ENCODE measurements at regions not wholly inside any gene's neighbourhood (a gene's known extent, or its start where the extent isn't known, plus 50 kb on each side); places are given as distances from the start of the nearest gene placed in this dataset.

DNA sequence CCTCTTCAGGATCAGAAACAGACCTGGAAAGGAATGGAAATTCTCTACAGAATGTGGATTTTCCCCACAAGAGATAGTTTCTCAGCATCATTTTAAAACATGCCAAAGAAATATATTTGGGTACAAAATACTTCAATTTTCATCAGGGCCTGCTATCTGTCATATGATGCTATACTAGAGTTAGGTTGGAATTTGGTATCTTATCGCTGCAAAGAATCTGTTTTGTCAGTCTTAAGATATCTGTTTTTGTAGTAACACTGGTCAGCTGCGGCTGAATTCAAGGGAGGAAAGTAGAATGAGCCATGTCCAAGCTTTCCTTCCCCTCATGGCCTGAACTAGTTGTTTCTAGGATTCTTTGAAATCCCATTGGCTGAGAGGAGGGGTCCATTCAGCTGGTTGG is 806.4 kb downstream of the KCNA4 start:
- peaks cover 0 to 2% (median 0%) of the 10 kb centered on the region in 11 donors for H3K9me3 ChIP-seq
- no peaks in the 10 kb centered on the region for H3K36me3 ChIP-seq
- H3K27ac ChIP-seq = no peak overlapping the region
- ATAC-seq (no peak), DNase-seq (no peak)
- no peaks in the 10 kb centered on the region for H3K27me3 ChIP-seq
- WGBS, 2 donors = 70 to 76% methylated on average over 2 of the region's 2 CpGs
- H3K4me3 ChIP-seq = no peak overlapping the region
- TF ChIP-seq CTCF (IDR thresholded peaks at IDR 0.05) = no peak
- H3K4me1 ChIP-seq = no peaks in the 10 kb centered on the region
- intact Hi-C loops (cut with DNase I) = no loop called here

DNA sequence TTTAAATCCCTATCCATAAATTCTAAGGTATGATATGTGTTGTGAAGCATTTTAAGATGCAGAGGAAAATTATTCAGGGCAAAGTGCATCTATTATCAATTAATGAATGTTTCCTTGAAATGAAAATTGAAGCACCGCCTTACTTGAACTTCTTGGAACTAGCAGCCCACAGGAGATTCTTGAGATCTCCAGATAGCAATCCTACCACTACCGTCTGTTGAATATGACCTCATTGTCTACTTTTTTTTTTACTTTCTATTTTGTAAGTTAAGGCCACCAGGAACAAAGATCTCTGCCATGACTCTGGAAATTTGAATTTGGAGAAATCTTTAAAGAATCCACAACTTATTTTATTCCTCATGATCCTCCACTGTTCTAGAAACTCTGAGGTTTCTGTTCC is 808.7 kb downstream of the KCNA4 start:
- ATAC-seq (no peak), DNase-seq (no peak)
- no peaks in the 10 kb centered on the region for H3K27me3 ChIP-seq
- peaks cover 0 to 2% (median 0%) of the 10 kb centered on the region in 11 donors for H3K9me3 ChIP-seq
- H3K36me3 ChIP-seq = no peaks in the 10 kb centered on the region
- H3K4me3 ChIP-seq = no peak overlapping the region
- no peaks in the 10 kb centered on the region for H3K4me1 ChIP-seq
- no peak for TF ChIP-seq CTCF (IDR thresholded peaks at IDR 0.05)
- H3K27ac ChIP-seq = no peak overlapping the region
- intact Hi-C loops (cut with DNase I) = no loop called here
- WGBS, 2 donors = 40 to 52% methylated on average over 2 of the region's 2 CpGs

- ATAC-seq = no peak
- intact Hi-C loops (cut with DNase I) = no loop called here
- WGBS, 2 donors = 58 to 65% methylated on average over 11 of the region's 11 CpGs
Measured at GRCh38 chr11:29200791-29201562, 815.9 kb downstream of the KCNA4 start.

DNA sequence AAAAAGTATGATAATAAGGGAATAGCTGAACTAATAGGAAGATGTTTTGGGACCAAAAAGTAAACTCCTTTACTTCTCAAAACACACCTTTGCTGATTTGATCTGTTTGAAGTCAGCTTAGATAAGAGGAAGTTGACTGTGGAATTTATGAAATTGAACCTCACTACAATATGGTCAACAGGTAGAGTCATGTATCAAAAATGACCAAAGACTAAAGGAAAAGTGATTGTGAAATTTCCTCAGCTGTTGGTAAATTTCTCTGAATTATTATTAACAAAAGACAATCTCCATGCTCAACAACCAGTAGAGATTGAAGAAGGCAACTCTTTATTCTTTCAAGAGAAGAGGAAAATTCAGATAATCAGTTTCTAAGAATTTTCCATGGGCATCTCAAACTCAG is 826.5 kb downstream of the KCNA4 start:
- Histone ChIP-seq H3K9me3 (peaks cover 0 to 3% (median 0%) of the 10 kb centered on the region in 11 donors), H3K27ac (no peak overlapping the region), H3K4me3 (no peak overlapping the region), H3K27me3 (no peaks in the 10 kb centered on the region), H3K36me3 (no peaks in the 10 kb centered on the region), H3K4me1 (no peaks in the 10 kb centered on the region)
- DNase-seq (no peak), ATAC-seq (no peak)
- intact Hi-C loops (cut with DNase I) = loop anchor here in 1 of 10 donors (10.0 kb wide), 1 partner anchor 64 kb away; no protein-coding TSS in a partner anchor
- no peak for TF ChIP-seq CTCF (IDR thresholded peaks at IDR 0.05)

More at GRCh38 chr11:29200791-29201562, 815.9 kb downstream of the KCNA4 start:
- H3K4me3 ChIP-seq = no peak overlapping the region
- no peaks in the 10 kb centered on the region for H3K9me3 ChIP-seq
- no peak for DNase-seq
- H3K27ac ChIP-seq = no peak overlapping the region
- H3K4me1 ChIP-seq = no peaks in the 10 kb centered on the region
- H3K36me3 ChIP-seq = no peaks in the 10 kb centered on the region
- H3K27me3 ChIP-seq = no peaks in the 10 kb centered on the region
- no peak for TF ChIP-seq CTCF (IDR thresholded peaks at IDR 0.05)
